Activated CD4-positive, alpha-beta T cell treated with anti-CD3 and anti-CD28 coated beads, Interleukin-2, amount 50 U/mL, for 4 hours (primary cell): ENCODE measurements at regions not wholly inside any gene's neighbourhood (a gene's known extent, or its start where the extent isn't known, plus 50 kb on each side); places are given as distances from the start of the nearest gene placed in this dataset.

ENCODE experiments used
- DNase-seq, 2 experiments: peaks; one replicate each; pipeline ENCODE4 v3.0.0-alpha.2; 2020

- DNase-seq = no peak
These were observed 467.8 kb downstream of the TBC1D22A start for GRCh38 chr22:47230251-47230650.

GRCh38 chr22:47228767-47229166 lies 466.3 kb downstream of the TBC1D22A start:
- DNase-seq = no peak

GRCh38 chr22:47225931-47226633 lies 463.6 kb downstream of the TBC1D22A start:
- DNase-seq = no peak

- no peak for DNase-seq
These were observed 462.9 kb downstream of the TBC1D22A start for GRCh38 chr22:47225080-47225930.
